Daoy (cell line): ENCODE measurements at regions not wholly inside any gene's neighbourhood (a gene's known extent, or its start where the extent isn't known, plus 50 kb on each side); places are given as distances from the start of the nearest gene placed in this dataset.
A peak's percentile ranks its signal among the peaks of the same experiment; 100 is the strongest.
"Not testable (repeated sequence)": the region's sequence is repeated elsewhere in the genome, so short reads cannot be mapped to it uniquely, and the experiment has no call there.

Experiments used
- DNase-seq: peaks from one replicate; pipeline ENCODE4 v3.0.0-alpha.2; 2015; ENCODE audit warnings: low read depth

DNA sequence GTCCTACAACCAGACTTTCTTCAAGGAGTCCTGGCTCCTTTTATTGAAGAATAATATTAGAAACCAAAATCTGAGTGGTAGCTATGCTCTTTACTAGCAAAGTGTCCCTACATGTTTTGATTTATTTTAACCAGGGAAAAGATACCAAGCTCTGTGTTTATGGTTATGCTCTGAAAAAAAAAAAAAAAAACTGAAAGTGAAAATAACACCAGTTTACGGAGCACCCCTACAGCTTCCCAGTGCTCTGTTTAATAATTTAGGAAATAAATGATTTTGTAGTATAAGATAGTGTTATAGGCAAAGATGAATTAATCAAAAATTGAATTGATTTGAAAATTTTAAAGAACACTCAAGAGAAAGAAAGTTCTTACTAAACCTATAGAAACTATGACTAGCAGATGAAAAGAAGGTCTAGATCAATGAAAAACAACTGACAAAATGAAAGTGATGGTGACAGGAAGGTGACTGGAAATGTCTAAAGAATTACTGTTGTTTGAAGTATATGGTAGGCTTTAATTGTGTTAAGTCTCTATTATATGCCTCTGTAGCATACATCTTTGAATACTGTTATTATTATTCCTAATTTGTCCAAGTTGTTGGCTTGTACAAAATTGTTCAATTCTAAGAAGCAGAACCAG, 1698.4 kb upstream of the PCDH10 start:
- no peak for DNase-seq

DNA sequence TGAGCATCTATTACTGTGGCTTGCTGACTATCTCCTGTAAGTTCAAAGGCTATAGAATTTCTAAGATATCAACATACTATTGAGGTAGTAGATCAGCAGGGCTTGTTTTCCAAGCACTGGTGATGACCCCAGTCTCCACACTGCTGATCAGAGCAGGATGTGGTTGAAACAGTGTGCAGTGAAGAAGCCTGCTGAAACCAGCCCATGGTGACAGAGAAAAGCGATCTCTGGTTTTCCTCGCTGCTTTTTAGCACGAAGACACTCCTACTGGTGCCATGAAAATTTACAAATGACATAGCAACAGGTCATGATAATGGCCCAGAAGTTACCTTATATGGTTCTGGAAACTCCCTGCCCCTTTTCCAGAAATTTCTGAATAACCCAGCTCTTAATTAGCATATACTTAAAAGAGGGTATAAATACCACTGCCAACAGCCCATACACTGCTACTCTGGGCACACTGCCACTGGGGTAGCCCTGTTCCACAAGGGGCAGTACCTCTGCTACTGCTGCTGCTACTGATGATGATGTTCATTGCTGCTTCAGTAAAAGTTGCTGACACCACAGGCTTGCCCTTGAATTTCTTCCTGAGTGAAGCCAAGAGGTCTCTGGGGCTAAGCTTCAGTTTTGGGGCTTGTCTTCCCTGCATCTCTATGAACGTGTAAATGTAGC, 1689.5 kb upstream of the PCDH10 start:
- peak; percentile 3 for DNase-seq

DNA sequence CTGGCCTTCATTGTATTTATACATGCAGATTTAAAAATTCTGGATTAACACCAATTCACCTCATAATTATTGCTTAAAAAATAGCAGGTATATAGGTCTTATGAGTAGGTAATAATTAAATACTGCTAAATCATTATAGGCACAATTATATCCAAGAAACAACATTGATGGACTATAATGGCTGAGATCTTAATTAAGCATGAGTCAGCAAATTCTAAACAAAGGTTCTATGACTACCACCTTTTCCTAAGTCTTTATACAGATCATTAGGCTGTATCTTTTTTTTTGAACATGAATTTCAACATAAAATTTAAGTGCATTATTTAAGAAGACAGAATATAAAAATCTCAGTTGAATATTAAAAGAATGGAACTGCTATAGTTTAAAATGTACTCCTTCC, 1678.7 kb upstream of the PCDH10 start:
- no peak for DNase-seq

DNA sequence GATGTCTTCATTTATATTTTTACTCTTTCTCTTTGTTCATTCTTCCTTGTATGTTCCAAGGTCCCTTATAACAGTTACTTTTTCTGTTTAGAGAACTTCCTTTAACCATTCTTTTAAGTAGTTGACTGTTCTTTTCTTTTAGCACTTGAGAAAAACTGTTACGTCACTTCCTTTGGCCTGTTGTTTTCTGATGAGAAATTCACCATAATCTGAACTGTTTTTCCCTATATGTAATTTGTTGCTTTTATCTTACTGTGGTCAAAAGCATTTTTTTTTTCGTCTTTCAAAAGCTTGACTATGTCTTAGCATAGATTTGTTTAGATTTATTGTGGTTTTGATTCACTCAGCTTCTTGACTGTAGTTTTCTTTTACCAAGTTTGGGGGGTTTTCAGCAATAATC, 1660.3 kb upstream of the PCDH10 start:
- DNase-seq, result no peak

DNA sequence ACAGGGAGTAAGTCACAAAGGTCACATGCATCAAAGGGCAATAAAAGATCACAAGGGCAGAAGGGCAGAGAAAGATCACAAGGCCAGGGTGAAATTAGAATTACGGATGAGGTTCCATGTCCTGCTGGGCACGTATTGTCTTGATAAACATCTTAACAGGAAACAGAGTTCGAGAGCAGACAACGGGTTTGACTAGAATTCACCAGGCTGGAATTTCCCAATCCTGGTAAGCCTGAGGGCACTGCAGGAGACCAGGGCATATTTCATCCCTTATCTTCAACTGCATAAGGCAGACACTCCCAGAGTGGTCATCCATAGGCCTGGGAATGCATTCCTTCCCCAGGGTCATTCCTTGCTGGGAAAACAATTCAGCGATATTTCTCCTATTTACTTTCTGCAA, 1652.9 kb upstream of the PCDH10 start:
- DNase-seq, result not testable (repeated sequence)

DNA sequence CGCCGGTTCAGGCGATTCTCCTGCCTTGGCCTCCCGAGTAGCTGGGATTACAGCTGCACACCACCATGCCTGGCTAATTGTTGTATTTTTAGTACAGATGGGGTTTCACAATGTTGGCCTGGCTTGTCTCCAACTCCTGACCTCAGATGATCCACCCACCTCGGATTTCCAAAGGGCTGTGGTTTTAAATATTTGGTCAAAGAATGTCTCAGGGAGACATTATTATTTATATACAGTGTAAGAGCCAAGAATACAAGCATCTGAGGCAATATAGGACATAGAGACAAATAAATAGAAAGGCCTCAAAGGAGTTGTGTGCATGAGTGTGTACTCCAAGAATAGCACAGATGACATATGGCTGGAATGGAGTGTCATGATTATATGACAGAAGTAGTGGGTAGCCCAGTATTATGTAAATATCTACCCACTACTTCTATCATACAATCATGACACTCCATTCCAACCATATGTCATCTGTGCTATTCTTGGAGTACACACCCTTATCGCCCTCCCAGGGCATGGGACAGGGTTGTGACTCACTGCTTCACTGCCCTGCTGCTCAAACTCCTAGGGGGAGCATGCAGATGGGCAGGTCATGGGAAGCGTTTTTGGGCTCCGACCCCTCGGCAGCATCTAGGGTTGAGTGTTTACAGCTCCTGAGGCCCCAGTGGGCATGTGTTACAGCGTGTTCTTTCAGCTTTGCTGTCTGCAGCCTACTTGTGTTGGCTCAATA, 1649.8 kb upstream of the PCDH10 start:
- peak; percentile 31 for DNase-seq

DNA sequence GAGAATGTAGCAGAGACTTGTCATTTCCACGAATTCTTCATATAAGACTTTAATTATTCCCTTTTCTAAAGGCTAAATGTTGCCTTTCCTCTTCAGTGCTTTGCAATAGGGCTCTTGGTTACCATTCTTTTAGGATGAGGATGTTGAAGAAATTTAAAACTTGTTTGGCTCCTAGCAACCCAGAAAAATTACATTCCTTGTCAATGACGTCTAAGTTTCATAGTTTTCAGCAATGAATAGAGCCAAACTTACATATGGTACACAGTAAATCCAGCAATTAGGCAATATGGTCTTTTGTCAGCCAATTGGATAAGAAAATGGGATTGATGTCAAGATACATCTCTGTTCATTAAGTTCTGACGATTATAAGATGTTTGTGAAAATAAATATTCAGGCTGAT, 1639.6 kb upstream of the PCDH10 start:
- no peak for DNase-seq

DNA sequence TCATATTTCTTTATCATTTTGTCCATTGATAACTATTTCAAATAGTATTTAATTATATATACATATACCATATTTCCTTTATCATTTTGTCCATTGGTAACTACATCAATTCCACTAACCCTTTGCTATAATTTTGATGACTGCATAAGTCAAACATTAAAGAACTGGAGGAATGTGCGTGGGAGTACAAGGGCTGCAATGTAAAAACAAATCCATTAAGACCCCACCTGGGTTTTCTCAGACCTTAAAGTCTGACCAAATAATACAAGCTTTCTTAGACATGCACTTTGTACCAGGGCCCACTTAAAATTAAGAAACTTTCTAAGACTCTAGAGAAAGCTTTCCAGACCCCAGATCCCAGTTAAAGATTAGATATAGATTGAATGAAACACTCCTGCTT, 1622.4 kb upstream of the PCDH10 start:
- no peak for DNase-seq

DNA sequence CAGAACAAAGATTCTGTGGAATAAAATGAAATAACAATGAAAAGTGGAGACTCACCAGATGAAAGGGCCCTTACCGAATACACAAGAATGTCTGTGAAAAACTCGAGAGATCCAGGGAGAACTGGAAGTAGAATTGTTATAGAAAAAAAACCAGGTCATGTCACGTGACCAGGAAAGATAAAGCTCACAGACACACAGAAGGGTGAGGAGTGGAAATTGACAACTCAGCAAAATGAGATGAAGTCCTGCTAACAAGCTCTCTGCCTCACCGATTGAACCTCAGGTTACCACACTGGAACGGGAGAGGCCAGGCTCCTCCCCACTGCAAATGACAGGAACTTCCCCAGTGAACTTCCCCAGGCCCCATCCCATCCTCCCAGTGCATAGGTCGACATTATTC, 1618.0 kb upstream of the PCDH10 start:
- no peak for DNase-seq

DNA sequence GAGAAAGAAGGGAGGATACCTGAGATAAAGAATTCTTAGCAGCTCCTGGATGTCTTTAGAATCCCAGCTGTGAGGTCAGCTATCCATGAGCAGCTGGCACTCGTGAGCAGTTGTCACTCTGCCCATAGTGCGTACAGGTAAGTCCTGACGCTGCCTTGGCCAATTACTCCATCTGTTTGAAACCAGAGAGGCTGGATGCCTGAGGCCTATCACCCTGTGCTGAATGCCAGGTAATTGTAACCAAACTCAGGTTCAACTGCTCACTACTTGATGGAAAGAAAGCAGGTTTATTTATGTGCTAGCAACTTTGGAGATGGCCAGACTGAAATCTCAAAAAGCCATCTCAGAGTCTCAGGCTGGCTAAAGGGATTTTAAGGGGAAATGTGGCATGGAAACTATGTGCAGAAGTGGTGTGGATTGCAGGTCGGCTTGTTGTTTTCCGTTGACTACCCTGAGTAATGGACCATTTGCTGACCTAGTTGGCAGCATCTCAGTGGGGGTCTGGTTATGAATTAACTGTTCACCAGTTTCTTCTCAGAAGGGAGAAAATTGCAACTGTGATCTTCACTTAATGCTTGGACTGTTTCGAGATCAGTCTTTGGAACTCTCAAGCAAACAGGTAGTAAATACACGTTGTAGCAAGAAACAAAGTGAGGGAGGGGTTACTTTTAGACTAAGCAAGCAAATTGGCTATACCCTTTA, 1614.0 kb upstream of the PCDH10 start:
- no peak for DNase-seq

DNA sequence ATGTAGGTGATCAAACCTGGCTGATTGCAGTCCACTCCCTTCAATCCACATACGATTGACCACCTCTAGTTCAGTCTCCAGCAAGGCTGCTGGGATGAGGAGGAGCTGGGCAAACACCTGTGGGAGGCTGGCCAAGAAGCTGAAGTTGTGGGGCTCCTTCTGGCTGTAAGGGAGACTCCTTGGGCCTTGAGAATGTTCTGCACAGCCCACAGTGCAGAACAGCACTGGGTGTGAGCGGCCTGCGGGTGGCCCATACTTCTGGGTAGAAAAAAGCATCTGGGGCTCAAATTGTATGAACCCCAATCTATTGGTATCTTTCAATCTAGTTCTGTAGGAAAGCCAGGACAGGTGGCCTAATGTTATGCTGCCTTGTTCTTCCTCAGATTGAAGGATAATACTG, 1608.8 kb upstream of the PCDH10 start:
- DNase-seq, result no peak

DNA sequence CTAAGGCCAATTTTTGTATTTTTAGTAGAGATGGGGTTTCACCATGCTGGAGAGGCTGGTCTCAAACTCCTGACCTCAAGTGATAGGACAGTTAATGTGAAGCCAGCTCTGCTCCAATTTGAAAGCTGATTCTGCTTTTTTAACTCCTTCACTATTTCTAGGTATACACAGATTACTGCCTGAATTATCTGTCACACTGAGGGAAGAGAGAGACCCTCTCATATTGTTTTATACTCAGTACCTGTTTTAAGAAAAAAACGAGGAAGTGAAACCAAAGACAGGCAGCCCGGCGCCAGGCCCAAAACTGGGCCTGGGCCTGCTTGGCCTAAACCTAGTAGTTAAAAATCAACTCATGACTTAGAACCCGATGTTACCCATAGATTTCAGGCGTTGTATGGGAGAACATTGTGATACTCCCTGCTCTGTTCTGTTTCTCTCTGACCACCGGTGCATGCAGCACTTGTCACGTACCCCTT, 1601.5 kb upstream of the PCDH10 start:
- no peak for DNase-seq

DNA sequence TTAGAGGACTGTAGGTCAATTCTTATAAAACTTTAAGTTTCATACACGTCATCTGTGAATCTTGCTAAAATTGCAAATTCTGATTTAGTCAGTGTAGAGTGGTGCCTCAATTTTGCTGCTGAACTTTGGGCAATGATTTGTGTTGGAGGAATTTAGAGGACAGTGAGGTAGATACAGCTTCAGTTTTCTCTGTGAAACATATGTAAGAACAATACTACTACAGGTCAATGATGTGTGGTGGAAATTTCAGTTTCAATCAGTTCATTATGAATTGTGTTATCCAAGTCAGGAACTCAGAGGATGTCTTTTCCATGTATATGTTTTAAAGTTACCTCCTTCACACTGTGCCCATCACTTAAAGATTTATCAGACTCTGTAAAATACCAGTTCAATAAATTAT, 1597.8 kb upstream of the PCDH10 start:
- no peak for DNase-seq

DNA sequence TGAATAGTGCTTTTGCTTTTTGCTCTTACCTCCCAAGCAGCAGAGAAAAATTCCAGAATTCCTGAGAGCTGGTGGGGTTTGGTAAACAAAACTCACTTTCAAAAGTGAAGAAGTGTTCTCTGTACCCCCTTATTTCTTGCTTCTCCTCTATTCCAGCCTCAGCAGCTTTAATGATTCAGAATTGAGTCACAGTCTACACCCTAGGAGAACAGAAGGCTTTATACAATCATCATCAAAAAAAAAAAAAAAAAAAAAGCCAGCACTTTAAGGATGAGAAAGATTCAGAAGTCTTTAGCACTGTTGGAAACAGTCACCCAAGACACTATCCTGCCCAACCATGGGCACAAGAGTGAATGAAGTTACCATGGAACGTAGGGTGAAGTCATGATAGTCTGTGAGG, 1583.1 kb upstream of the PCDH10 start:
- no peak for DNase-seq

DNA sequence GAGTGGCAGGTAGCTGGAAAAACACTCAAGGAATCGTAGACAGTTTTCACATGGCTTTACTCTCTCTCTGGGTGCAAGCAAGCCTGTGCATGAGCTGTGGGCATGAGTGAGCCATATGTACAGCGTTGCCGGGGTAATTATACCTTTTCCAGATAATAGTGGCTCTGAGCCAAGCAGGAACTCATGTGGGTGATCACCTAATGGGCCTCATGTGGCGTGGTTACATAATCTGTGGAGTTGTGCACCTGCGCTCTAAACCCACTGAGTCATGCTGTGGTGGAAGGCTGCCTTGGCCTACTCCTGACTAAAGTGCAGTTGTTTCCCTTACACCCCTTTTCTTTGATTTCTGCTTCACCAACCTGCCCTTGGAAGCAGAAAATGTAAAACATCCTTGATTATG, 1564.5 kb upstream of the PCDH10 start:
- DNase-seq, result peak; percentile 1

DNA sequence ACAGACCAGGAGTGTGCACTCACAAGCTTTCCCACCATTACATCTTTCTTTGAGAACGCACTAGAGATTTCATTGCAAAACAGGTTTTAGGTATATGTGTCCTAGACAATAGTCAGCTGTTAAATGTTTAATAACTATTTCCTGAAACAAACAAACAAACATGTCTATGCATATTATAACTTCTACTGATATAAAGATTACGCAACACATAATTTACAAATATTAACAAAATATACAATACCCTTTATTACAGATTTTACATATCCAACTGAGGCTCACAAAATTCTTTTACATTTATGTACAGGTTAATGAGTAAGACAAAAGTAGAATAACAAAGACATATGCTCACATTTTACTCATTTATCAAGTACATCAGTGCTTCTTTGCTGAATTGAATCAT, 1554.0 kb upstream of the PCDH10 start:
- DNase-seq, result no peak

DNA sequence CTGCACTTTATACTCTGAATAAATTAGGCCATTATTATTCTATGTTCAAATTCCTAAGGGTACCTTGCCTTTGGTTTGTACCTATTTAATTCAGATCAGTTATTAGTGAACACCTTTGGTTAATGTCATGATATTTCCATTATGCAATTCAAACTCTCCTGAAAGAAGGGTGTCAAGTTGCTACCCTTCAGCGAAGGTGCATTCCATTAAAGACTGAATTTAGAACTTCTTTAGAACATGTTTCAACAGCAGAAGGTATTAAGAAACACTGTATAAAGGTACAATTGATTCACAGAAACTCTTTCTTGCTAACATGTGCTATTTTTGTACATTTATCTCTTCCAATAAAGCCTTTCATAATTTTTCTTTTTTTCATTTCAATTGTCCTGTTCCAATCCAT, 1545.4 kb upstream of the PCDH10 start:
- no peak for DNase-seq

DNA sequence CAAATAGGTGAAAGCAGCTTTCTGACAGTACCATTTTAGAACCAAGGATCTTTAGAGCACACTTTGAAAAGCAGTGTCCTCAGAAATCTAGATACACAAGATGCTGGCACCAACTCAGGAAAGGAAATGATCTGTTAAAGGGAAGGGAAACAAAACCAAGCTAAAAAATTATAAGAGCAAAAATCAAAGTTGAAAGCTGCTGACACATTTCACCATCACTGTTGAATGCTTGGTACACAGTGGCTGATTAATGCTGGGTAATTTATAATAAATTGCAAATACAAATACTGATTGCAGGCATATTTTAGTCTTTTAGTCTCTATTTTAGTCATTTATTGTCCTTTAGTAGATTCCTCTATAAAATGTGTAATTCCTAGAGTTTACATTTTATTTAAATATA, 1540.1 kb upstream of the PCDH10 start:
- DNase-seq, result no peak

DNA sequence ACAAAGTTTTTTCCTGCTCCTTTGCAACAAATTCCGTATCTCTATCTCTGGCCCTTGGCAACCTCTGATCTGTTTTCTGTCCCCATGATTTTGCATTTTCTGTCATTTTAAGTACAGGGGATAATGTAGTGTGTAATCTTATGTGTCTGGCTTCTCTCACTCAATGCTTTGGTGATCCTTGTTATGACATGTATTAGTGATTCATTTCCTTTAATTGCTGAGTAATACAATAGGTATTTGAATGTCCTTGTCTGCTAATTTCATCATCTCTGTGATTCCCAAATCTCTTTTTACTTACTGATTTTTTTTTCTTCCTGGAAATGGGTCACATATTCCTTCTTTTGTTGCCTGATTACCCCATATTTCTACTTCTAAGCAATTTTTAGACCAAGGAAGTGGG, 1538.6 kb upstream of the PCDH10 start:
- DNase-seq, result not testable (repeated sequence)

DNA sequence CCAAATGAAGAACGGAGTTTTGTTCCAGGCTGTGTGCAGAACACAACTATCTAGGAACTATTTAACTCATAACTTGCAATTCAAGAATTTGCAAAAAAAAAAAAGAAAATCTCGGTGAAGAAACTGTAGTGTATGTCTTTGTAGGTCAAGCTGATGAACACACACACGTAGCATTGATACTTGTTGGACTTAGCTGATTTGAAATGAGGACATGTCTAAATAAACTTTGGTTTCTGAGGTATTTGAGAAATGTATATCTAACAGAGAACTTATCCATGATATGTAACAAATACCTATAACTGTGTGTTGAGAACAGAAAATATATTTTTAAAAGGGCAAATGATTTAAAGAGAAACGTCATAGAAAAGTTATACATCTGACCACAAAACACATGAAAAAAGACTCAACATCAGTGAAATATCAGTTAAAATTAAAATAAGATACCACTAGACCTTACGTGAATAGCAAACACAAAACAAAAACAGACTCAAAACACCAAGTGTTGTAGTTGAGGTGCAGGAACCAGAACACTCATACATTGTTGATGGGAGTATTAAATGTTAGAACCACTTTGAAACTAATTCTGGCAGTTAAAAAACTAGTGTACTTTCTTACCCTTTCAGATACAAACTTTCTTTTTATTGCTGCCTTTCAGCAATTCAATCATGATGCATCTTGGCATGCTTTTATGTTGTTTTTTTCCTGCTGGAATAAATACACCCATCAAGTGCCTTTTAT, 1535.8 kb upstream of the PCDH10 start:
- no peak for DNase-seq

DNA sequence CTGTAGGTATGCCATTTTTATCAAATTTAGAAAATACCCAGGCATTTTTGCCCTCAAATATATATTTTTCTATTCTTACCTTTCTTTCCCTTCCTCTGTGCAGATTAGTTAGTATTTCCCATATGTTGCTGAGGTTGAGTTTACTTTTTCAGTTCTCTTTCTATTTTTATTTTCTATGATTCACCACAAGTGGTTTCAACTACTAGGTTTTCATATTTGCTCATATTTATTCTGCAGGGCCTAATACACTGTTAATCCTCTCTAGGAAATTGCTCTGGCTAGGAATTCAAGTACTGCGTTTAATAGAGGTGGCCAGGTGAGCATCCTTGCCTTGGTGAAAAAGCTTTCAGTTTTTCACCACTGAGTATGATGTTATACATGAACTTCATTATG, 1535.3 kb upstream of the PCDH10 start:
- DNase-seq, result no peak

DNA sequence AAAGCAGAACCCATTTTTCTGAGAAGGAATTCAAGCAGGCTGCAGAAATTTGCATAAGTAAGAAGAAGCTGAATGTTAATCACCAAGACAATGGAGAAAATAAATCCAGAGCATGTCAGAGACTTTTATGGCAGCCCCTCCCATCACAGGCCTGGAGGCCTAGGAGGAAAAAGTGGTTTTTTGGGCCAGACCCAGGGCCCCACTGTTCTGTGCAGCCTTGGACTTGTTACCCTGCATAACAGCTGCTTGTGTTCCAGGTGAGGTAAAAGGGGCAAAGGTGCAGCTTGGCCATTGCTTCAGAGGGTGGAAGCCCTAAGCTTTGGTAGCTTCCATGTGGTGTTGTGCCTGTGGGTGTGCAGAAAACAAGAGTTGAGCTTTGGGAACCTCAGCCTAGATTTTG, 1516.2 kb upstream of the PCDH10 start:
- no peak for DNase-seq
